HL-60 (cell line): ENCODE measurements at regions not wholly inside any gene's neighbourhood (a gene's known extent, or its start where the extent isn't known, plus 50 kb on each side); places are given as distances from the start of the nearest gene placed in this dataset.

ENCODE experiments used
- DNase-seq, 2 experiments: peaks; one replicate each; pipeline ENCODE4 v3.0.0-alpha.2; 2010 to 2020; ENCODE audit warnings: low read depth in 1 of 2, low spot score in 1 of 2
- H3K27ac ChIP-seq: fragments of 250-450 bp; sonication (Bioruptor Pico); replicated peaks from 2 replicates; pipeline ENCODE4 v1.5.1; 2020; ENCODE audit warnings: mild to moderate bottlenecking, moderate library complexity
- H3K27me3 ChIP-seq: fragments of 250-450 bp; sonication (Bioruptor Pico); 2 replicates; pipeline ENCODE4 v1.5.1; 2021; ENCODE audit warnings: mild to moderate bottlenecking, moderate library complexity; ENCODE audit not compliant: insufficient read depth, poor library complexity, severe bottlenecking
- H3K4me3 ChIP-seq: replicated peaks from 2 replicates; pipeline ENCODE4 v1.5.1; 2011; ENCODE audit warnings: mild to moderate bottlenecking, control low read depth, low read length; ENCODE audit not compliant: insufficient read depth
- CTCF ChIP-seq: IDR thresholded peaks from one replicate; pipeline ENCODE4 v1.5.1; 2011; ENCODE audit warnings: low read length, control low read depth, inconsistent platforms; ENCODE audit not compliant: insufficient read depth
- GABPA ChIP-seq: IDR thresholded peaks from 2 replicates; pipeline ENCODE4 v1.6.1; 2012; ENCODE audit warnings: low read depth
- POLR2AphosphoS5 ChIP-seq: IDR thresholded peaks from 2 replicates; pipeline ENCODE4 v1.6.1; 2012; ENCODE audit warnings: low read depth
- SPI1 ChIP-seq: IDR thresholded peaks from 2 replicates; pipeline ENCODE4 v1.6.1; 2012; ENCODE audit warnings: low read depth, mild to moderate bottlenecking, borderline replicate concordance
- TF ChIP-seq, protein P1 (sequence below): IDR thresholded peaks from 2 replicates; pipeline ENCODE4 v1.6.1; 2012; ENCODE audit warnings: low read depth; ENCODE audit not compliant: insufficient replicate concordance

GRCh38 chr4:30620711-30621110 is 99.5 kb upstream of the PCDH7 start:
- Histone ChIP-seq H3K27ac (no peak overlapping the region), H3K4me3 (no peak overlapping the region), H3K27me3 (no peaks in the 10 kb centered on the region)
- no peak for DNase-seq
- TF ChIP-seq, protein P1, sequence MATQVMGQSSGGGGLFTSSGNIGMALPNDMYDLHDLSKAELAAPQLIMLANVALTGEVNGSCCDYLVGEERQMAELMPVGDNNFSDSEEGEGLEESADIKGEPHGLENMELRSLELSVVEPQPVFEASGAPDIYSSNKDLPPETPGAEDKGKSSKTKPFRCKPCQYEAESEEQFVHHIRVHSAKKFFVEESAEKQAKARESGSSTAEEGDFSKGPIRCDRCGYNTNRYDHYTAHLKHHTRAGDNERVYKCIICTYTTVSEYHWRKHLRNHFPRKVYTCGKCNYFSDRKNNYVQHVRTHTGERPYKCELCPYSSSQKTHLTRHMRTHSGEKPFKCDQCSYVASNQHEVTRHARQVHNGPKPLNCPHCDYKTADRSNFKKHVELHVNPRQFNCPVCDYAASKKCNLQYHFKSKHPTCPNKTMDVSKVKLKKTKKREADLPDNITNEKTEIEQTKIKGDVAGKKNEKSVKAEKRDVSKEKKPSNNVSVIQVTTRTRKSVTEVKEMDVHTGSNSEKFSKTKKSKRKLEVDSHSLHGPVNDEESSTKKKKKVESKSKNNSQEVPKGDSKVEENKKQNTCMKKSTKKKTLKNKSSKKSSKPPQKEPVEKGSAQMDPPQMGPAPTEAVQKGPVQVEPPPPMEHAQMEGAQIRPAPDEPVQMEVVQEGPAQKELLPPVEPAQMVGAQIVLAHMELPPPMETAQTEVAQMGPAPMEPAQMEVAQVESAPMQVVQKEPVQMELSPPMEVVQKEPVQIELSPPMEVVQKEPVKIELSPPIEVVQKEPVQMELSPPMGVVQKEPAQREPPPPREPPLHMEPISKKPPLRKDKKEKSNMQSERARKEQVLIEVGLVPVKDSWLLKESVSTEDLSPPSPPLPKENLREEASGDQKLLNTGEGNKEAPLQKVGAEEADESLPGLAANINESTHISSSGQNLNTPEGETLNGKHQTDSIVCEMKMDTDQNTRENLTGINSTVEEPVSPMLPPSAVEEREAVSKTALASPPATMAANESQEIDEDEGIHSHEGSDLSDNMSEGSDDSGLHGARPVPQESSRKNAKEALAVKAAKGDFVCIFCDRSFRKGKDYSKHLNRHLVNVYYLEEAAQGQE: no peak
- TF ChIP-seq GABPA (no peak), POLR2AphosphoS5 (no peak)

GRCh38 chr4:30630431-30630830 is 89.7 kb upstream of the PCDH7 start:
- no peaks in the 10 kb centered on the region for H3K27me3 ChIP-seq
- no peak overlapping the region for H3K27ac ChIP-seq
- no peak for DNase-seq
- TF ChIP-seq POLR2AphosphoS5: no peak
- no peak for TF ChIP-seq SPI1
- no peak for TF ChIP-seq GABPA
- TF ChIP-seq, protein P1: no peak
- TF ChIP-seq CTCF: no peak
- no peak overlapping the region for H3K4me3 ChIP-seq

- TF ChIP-seq, protein P1: no peak
- TF ChIP-seq GABPA: no peak
- no peak for TF ChIP-seq POLR2AphosphoS5
- no peak for TF ChIP-seq SPI1
- no peak for TF ChIP-seq CTCF
- Histone ChIP-seq H3K27ac (no peak overlapping the region), H3K4me3 (no peak overlapping the region), H3K27me3 (no peaks in the 10 kb centered on the region)
- DNase-seq: no peak
Observed at GRCh38 chr4:30632751-30633150, 87.4 kb upstream of the PCDH7 start.

GRCh38 chr4:30641345-30641744 is 78.8 kb upstream of the PCDH7 start:
- DNase-seq: no peak
- Histone ChIP-seq H3K27ac (no peak overlapping the region), H3K27me3 (no peaks in the 10 kb centered on the region), H3K4me3 (no peak overlapping the region)
- TF ChIP-seq, protein P1: no peak
- no peak for TF ChIP-seq SPI1
- no peak for TF ChIP-seq CTCF
- no peak for TF ChIP-seq GABPA
- TF ChIP-seq POLR2AphosphoS5: no peak
